ENCODE measurements at regions not wholly inside any gene's neighbourhood (a gene's known extent, or its start where the extent isn't known, plus 50 kb on each side); places are given as distances from the start of the nearest gene placed in this dataset.

DNA sequence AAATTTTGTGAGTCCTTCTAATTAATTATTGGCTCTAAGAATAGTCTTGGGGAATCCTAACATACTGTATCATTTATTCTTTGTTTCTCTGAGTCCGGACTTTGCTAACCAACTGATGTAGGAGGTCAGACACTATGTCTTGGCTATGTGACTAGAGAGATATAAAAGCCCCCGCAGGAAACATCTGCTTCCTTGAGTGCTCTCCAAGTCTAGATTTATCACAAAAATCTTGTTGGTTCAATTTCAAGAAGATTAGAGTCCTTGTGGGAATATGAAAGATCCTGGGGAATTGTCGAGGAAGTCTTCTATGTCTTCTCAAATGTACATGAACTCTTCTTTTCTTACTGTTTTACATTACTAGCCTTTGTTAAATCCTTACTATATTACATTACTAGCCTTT is 1712.5 kb downstream of the NCAM2 start:
- TF ChIP-seq, protein P1, sequence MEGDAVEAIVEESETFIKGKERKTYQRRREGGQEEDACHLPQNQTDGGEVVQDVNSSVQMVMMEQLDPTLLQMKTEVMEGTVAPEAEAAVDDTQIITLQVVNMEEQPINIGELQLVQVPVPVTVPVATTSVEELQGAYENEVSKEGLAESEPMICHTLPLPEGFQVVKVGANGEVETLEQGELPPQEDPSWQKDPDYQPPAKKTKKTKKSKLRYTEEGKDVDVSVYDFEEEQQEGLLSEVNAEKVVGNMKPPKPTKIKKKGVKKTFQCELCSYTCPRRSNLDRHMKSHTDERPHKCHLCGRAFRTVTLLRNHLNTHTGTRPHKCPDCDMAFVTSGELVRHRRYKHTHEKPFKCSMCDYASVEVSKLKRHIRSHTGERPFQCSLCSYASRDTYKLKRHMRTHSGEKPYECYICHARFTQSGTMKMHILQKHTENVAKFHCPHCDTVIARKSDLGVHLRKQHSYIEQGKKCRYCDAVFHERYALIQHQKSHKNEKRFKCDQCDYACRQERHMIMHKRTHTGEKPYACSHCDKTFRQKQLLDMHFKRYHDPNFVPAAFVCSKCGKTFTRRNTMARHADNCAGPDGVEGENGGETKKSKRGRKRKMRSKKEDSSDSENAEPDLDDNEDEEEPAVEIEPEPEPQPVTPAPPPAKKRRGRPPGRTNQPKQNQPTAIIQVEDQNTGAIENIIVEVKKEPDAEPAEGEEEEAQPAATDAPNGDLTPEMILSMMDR (IDR thresholded peaks at IDR 0.05; ENCODE audit: control insufficient read depth, insufficient read depth, low read depth, low read length, missing control alignments), result no peak
- DNase-seq (ENCODE audit: low read depth), result no peak
- H3K4me3 ChIP-seq (ENCODE audit: control insufficient read depth, low read depth, low read length), result no peak overlapping the region

- TF ChIP-seq, protein P1 (IDR thresholded peaks at IDR 0.05; ENCODE audit: control insufficient read depth, insufficient read depth, low read depth, low read length, missing control alignments), result no peak
- H3K4me3 ChIP-seq (ENCODE audit: control insufficient read depth, low read depth, low read length), result no peak overlapping the region
- no peak for DNase-seq (ENCODE audit: low read depth)
Observed at GRCh38 chr21:22711636-22712035, 1713.4 kb downstream of the NCAM2 start.

- TF ChIP-seq, protein P1 (IDR thresholded peaks at IDR 0.05; ENCODE audit: control insufficient read depth, insufficient read depth, low read depth, low read length, missing control alignments), result no peak
- H3K4me3 ChIP-seq (ENCODE audit: control insufficient read depth, low read depth, low read length), result no peak overlapping the region
- no peak for DNase-seq (ENCODE audit: low read depth)
Observed at GRCh38 chr21:22725436-22725835, 1727.2 kb downstream of the NCAM2 start.

DNA sequence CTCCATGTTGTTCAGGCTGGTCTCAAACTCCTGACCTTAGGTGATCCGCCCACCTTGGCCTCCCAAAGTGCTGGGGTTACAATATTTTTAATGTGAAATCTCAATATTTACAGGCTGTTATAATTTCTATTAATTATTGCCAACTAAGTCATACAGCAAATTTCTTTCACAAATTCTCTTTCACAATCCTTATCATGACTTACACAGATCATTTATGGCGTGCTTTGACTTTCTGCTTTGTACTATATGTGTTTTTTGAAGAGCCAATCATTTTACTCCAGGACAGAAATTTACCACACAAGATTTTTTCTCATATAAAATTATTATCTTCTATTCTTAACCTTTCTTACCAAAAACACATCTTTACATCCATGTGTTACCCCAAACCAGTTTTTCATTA is 1729.9 kb downstream of the NCAM2 start:
- no peak overlapping the region for H3K4me3 ChIP-seq (ENCODE audit: control insufficient read depth, low read depth, low read length)
- DNase-seq (ENCODE audit: low read depth), result no peak
- TF ChIP-seq, protein P1 (IDR thresholded peaks at IDR 0.05; ENCODE audit: control insufficient read depth, insufficient read depth, low read depth, low read length, missing control alignments), result no peak

DNA sequence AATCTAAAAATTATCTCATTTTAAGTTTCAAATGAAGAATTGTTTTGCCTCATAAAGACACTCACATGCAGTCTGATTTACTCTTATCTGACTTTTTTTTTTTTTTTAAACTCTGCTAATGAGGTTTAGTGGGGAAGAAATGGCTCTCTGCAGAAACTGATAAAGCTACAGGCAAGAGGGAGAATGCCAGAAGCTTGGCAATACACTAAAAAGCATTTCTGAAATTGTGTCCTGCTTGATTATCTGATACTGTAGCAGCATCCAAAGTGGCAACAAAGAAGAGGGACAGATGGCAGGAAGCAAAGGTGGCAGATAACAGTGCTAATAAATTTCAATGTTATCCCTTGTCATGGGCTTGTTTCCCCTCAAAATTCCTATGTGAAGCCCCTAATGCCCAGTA is 1744.9 kb downstream of the NCAM2 start:
- no peak for DNase-seq (ENCODE audit: low read depth)
- TF ChIP-seq, protein P1 (IDR thresholded peaks at IDR 0.05; ENCODE audit: control insufficient read depth, insufficient read depth, low read depth, low read length, missing control alignments), result no peak
- H3K4me3 ChIP-seq (ENCODE audit: control insufficient read depth, low read depth, low read length), result no peak overlapping the region

DNA sequence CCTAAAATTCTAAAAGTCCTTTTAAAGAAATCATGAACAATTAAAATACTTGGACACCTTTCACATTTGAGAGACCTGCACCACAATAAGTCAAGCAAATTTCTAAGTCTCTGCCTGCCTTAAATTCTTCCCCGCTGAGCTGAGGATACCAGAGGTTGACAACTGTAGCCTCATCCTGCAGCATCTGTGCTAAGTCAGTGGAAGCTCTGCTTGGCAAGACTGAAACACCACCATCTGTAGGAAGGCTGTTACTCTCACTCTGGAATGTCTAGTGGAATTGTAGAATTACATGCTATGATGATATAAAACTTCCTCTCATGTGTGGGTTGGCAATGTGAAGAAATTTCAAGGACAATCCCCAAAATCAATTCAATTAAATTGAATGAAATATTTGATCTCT is 1756.5 kb downstream of the NCAM2 start:
- TF ChIP-seq, protein P1 (IDR thresholded peaks at IDR 0.05; ENCODE audit: control insufficient read depth, insufficient read depth, low read depth, low read length, missing control alignments), result no peak
- no peak overlapping the region for H3K4me3 ChIP-seq (ENCODE audit: control insufficient read depth, low read depth, low read length)
- DNase-seq (ENCODE audit: low read depth), result no peak

GRCh38 chr21:22758478-22758877 is 1760.3 kb downstream of the NCAM2 start:
- H3K4me3 ChIP-seq (ENCODE audit: control insufficient read depth, low read depth, low read length), result no peak overlapping the region
- TF ChIP-seq, protein P1 (IDR thresholded peaks at IDR 0.05; ENCODE audit: control insufficient read depth, insufficient read depth, low read depth, low read length, missing control alignments), result no peak
- DNase-seq (ENCODE audit: low read depth), result no peak
